ENCODE measurements at regions not wholly inside any gene's neighbourhood (a gene's known extent, or its start where the extent isn't known, plus 50 kb on each side); places are given as distances from the start of the nearest gene placed in this dataset.
"Not testable (repeated sequence)": the region's sequence is repeated elsewhere in the genome, so short reads cannot be mapped to it uniquely, and the experiment has no call there.

GRCh38 chr5:15103130-15103529 is 231.6 kb upstream of the ANKH start:
- DNase-seq (ENCODE audit: low read depth, low spot score) = no peak

DNA sequence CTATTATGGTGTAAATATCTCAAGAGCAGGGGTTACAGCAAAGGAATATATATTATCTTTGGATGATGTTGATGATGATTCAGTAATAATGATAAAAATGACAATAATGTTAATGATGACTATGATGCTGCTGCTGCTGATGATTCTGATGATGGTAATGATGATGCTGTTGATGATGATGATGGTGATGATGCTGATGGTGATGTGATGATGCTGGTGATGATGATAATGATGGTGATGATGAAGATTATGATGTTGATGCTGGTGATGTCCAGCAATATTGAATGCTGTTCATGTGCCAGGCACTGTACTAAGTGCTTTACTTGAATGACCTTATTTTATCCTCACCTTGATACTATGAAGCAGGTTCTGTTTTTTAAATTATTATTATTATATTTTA is 226.0 kb upstream of the ANKH start:
- no peak for DNase-seq (ENCODE audit: low read depth, low spot score)

DNA sequence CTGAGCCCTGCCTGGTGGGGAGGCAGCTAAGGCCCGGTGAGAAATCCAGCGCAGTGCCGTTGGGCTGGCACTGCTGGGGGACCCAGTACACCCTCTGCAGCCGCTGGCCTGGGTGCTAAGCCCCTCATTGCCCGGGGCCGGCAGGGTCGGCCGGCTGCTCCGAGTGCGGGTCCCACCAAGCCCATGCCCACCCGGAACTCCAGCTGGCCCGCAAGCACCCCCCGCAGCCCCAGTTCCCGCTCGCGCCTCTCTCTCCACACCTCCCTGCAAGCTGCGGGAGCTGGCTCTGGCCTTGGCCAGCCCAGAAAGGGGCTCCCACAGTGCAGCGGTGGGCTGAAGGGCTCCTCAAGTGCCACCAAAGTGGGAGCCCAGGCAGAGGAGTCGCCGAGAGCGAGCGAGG is 225.1 kb upstream of the ANKH start:
- DNase-seq (ENCODE audit: low read depth, low spot score) = not testable (repeated sequence)

GRCh38 chr5:15092801-15093200 is 221.2 kb upstream of the ANKH start:
- no peak for DNase-seq (ENCODE audit: low read depth, low spot score)

DNA sequence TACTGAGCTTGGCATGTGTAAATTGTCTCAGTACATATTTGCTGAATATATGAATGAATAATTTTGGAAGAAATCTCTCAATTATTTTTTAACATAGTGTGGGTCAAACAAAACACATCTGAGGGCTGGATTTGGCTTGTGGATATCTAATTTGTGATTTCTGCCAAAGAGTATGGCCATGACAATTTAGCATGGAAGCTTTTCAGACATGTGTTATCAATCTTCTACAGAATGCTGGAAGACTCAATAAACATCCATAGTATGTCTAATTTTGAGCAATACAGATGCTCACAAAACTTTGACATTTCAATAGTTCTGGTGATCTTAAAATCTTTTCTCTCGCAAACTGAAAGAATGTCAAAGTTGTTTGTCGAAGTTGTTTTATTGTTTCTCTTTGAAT is 214.1 kb upstream of the ANKH start:
- no peak for DNase-seq (ENCODE audit: low read depth, low spot score)

- DNase-seq (ENCODE audit: low read depth, low spot score) = no peak
Observed at GRCh38 chr5:15082096-15082495, 210.5 kb upstream of the ANKH start.

GRCh38 chr5:15080219-15080618 is 208.6 kb upstream of the ANKH start:
- DNase-seq (ENCODE audit: low read depth, low spot score) = no peak

GRCh38 chr5:15079566-15079965 is 208.0 kb upstream of the ANKH start:
- no peak for DNase-seq (ENCODE audit: low read depth, low spot score)

DNA sequence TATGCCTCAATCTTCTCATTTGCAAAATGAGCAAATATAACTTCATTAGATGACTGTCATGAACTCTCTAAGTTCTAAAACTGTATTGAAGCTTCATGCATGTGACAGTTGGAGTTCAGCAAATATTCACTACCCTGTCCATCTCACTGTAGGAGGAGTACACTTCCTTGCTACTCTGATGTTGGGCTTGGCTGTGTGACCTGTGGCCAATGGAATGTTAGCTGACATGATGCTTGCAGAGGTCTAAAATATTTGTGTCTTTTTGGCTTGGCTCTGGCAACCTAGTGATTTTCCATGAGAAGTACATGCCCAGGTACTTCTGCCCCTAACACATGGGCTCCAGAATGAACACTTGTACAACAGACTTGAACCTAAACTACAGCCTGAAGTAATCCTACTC is 203.1 kb upstream of the ANKH start:
- peak; percentile 2 for DNase-seq (ENCODE audit: low read depth, low spot score)

GRCh38 chr5:15073453-15073852 is 201.9 kb upstream of the ANKH start:
- no peak for DNase-seq (ENCODE audit: low read depth, low spot score)

- no peak for DNase-seq (ENCODE audit: low read depth, low spot score)
Observed at GRCh38 chr5:15070907-15071306, 199.3 kb upstream of the ANKH start.

- no peak for DNase-seq (ENCODE audit: low read depth, low spot score)
Observed at GRCh38 chr5:15069407-15069905, 197.9 kb upstream of the ANKH start.

GRCh38 chr5:15065091-15065490 is 193.5 kb upstream of the ANKH start:
- DNase-seq (ENCODE audit: low read depth, low spot score) = no peak

DNA sequence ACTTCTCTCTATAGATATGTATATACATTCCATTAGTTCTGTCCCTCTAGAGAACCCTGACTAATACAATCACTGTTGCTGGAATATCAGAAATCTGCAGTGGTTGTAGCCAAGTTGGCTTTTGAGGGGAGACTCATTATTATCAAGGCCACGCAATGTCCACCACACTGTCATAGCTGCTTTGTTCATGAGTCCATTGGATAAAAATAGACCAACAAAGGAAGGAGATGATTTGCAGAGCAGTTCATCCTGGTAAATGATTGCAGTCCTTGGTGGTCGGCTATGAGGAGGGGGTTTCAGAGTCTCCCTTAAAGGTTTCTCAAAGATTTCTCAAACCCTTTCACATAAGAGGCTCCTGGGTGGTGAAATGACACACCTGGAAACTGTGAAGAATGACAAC is 192.8 kb upstream of the ANKH start:
- no peak for DNase-seq (ENCODE audit: low read depth, low spot score)

GRCh38 chr5:15056988-15057592 is 185.5 kb upstream of the ANKH start:
- DNase-seq (ENCODE audit: low read depth, low spot score) = no peak

DNA sequence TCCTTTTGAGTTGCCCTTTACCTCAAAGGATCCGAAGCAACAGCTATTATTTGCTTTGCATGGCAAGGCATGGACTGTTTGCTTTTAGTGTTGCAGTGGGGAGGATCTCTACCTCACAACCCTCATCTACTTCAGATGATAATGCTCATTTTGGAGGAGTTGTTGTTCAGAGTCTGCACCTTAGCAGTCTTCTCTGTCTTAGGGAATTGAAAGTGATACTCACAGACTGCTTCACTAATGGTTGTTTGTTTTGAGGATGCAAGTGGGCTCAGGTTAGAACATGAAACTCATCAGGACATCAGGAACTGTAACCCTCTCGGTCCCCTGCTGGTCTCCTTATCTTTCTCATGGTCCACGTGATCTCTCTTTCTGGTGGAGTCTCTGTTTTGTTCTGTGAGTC is 172.9 kb upstream of the ANKH start:
- no peak for DNase-seq (ENCODE audit: low read depth, low spot score)

- DNase-seq (ENCODE audit: low read depth, low spot score) = no peak
Observed at GRCh38 chr5:15037247-15037908, 165.8 kb upstream of the ANKH start.

GRCh38 chr5:15034379-15034778 is 162.8 kb upstream of the ANKH start:
- no peak for DNase-seq (ENCODE audit: low read depth, low spot score)

DNA sequence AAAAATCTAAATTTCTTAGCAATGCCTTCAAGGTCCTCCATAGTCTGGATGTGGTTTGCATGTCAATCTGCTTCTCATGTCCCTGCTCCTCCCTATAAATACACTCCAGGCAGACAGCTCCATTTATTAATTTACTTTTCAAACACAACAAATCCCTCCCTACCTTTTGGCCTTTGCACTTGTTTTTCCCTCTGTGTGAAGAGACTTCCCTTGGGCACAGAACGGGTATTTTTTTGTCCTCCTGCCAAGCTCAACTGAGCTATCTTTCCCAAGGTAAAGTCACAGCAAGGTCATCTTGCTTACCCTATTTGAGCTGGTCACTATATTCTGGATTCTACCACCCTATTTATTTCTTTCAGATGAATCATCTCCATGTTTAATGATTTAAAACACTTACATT is 159.6 kb upstream of the ANKH start:
- DNase-seq (ENCODE audit: low read depth, low spot score) = no peak

DNA sequence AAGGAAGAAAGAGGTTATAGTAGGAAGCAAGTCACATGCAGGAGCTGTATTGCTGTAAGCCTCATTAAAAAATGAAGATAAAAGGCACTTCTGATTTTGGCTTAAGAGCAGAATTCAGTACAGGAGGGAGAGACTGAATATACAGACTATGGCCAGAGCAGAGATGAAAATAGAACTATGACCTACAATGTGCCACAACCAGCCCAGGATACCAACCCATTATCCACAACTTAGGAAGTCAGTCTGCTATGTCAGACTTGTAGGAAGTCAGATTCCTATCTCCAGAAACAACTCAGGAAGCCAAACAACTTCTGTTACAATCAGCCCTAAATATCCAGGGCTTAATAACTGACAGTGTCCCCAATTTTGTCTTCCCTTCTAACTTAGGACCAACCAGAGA is 156.2 kb upstream of the ANKH start:
- DNase-seq (ENCODE audit: low read depth, low spot score) = no peak

- DNase-seq (ENCODE audit: low read depth, low spot score) = no peak
Observed at GRCh38 chr5:15026944-15027343, 155.4 kb upstream of the ANKH start.

DNA sequence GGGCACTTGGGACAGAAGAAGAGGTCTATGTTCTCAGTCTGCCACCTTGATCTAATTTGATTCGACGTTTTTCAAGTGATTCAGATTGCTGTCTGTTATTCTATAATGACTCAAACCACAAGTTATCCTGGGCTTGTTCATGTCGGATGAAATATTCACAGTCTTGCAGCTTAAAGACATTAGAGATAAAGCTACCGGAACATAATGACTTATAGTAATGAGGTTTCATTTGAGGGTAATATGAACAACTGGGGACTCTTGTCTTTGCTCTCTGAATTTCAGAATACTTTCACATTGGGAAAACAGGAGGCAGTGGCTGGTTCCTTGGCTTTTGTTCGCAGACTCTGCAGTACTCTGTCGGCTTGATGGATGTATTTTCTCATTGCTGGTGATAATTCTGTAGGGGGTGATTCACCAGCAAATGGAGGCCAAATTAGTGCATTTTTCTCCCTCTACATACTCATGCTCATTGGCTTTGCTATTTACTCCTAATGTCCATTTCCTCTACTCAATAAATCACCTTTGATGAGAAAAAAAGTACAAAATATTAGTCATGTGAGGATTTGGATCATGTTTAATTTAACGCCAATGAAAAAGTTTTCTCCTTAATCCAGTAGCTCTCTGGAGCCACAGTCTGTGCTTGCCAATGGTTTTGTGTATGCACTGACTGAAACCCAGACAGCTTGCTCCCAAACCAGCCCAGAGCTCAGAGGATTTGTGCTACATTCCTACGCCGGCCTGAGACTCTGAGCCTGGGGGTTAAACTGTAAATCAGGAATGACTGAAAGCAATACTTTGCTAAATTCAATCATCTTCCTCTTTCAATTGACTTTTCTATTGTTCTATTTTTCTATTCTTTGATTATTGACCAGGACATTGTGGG is 154.7 kb upstream of the ANKH start:
- DNase-seq (ENCODE audit: low read depth, low spot score) = peak; percentile 52

GRCh38 chr5:15023846-15024245 is 152.3 kb upstream of the ANKH start:
- DNase-seq (ENCODE audit: low read depth, low spot score) = no peak
